Fibroblast of the aortic adventitia (primary cell): ENCODE measurements at regions not wholly inside any gene's neighbourhood (a gene's known extent, or its start where the extent isn't known, plus 50 kb on each side); places are given as distances from the start of the nearest gene placed in this dataset.

Experiments used
- DNase-seq: peaks from one replicate; pipeline ENCODE4 v3.0.0-alpha.2; 2010; ENCODE audit warnings: low read depth
- H3K4me3 ChIP-seq: 2 replicates; pipeline ENCODE4 v1.5.1; 2011; ENCODE audit warnings: low read depth, mild to moderate bottlenecking, control low read depth, low read length, moderate library complexity
- CTCF ChIP-seq: IDR thresholded peaks from 2 replicates; pipeline ENCODE4 v1.5.1; 2011; ENCODE audit warnings: mild to moderate bottlenecking, low read length, control low read depth, inconsistent platforms; ENCODE audit not compliant: insufficient read depth

DNA sequence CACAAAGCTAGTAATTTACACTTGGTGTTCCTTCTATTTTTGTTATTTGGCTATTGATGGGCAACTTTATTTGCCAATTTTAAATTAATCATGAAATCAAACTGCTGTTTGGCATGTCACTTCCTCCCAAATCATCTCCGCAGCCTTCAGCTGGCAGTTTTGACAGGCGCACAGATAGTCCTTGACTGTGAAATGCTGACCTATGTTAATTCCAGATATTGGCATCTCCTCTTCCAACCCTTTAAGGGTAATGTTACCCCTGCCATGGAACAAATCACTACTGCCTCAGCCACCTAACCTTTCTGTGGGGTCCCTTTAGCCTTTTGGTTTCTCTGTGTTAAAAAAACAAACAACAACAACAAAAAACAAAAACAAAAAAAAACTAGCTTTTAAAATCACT is 182.4 kb upstream of the TANK start:
- TF ChIP-seq CTCF, result no peak
- H3K4me3 ChIP-seq, result no peak overlapping the region
- DNase-seq, result no peak

DNA sequence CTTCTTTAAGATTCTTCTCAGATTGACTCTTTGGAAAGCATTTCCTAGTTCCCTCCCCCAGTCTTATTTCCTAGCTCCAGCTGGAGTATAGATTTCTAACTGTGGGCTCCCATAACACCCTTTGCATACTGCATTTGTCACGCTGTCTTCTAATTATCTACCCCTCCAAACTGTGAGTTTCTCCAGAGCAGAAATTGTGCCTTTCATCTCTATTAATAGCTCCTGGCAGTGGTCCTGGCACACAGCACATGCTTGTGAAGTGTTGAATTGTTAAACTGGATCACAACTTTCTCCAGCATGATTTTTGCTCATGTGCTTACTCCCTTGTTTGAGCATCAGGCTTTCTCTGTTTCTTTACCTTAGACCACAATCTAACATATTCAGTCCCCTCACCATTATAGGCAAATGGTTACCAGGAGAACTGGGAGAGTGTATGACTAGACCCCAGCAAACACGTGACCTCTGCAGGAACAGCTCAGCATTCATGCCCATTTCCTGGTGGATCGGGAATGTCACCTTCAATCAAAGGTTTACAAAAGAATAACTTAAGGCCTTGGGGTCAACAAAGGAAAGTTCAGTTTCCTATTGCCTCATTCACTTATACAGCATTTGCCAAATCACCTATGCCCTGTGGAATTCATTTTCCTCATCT is 175.7 kb upstream of the TANK start:
- TF ChIP-seq CTCF, result no peak
- peak; percentile 59 for DNase-seq
- no peak overlapping the region for H3K4me3 ChIP-seq

DNA sequence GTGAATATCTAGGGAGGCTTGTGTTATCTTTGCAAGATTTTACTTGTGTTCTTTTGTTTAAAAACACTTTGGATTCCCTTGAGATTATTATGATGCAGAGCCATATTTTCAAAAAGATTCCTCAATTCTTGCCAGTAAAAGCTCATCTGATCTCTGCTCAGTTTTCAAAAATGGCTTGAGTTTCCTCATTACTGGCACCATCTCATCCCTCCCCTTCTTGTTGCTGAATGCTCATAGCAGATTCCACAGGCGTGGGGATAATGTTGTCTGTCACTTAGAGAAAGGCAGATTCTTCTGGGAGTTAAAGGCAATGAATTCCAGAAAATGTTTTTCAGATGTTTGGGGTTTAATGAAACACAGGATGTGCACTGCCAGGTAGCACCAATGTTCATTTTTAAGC is 170.4 kb upstream of the TANK start:
- TF ChIP-seq CTCF, result no peak
- DNase-seq, result peak; percentile 45
- no peak overlapping the region for H3K4me3 ChIP-seq

DNA sequence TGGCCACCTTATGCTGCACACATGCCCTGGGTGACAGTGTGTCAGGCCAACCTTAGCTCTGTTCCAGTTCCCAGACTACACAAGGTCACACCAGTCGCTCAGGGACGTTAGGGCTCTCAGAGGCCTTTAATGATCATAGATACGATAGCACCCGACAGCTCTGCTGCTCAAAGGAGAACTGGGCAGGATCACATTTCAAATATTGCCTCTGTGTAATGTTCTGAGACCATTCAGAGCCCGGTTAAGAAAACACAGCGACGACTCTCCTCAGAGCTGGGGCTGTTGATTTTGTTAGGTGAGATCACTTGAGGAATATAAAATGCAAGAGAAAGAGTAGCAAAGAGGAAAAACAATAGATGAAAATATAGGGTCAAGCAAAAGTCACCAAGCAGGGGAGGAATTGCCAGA is 166.6 kb upstream of the TANK start:
- H3K4me3 ChIP-seq, result no peak overlapping the region
- TF ChIP-seq CTCF, result no peak
- DNase-seq, result no peak

GRCh38 chr2:160994141-160995002 is 165.9 kb upstream of the TANK start:
- TF ChIP-seq CTCF, result peak; percentile 74

DNA sequence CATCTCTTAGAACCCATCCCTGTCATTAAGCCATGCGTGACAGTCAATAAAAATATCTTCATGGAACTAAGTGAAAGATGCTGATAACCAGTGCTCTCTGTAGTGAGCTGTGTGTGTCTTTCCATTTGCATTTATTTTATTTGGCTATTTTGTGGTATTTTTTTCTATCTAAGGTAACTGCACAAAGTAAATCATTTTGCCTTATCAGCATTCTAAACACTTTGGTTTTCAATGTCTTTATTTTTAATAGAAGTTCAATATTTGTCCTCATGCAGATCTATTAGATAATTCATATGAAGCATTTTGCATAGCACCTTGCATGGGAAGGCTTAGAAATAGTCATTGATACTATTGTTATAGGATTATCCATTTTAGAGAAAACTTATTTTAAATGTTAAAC is 163.6 kb upstream of the TANK start:
- TF ChIP-seq CTCF, result no peak

More at GRCh38 chr2:160994141-160995002, 165.9 kb upstream of the TANK start:
- H3K4me3 ChIP-seq, result no peak overlapping the region
- DNase-seq, result peak; percentile 97

More for the DNA sequence above, 163.6 kb upstream of the TANK start:
- DNase-seq, result no peak
- H3K4me3 ChIP-seq, result no peak overlapping the region
